Tongue (tissue), 1 donor: ENCODE measurements at regions not wholly inside any gene's neighbourhood (a gene's known extent, or its start where the extent isn't known, plus 50 kb on each side); places are given as distances from the start of the nearest gene placed in this dataset.
"Not testable (repeated sequence)": the region's sequence is repeated elsewhere in the genome, so short reads cannot be mapped to it uniquely, and the experiment has no call there.

Experiments used
- DNase-seq: peaks from one replicate; pipeline ENCODE4 v3.0.0-alpha.2; 2015

DNA sequence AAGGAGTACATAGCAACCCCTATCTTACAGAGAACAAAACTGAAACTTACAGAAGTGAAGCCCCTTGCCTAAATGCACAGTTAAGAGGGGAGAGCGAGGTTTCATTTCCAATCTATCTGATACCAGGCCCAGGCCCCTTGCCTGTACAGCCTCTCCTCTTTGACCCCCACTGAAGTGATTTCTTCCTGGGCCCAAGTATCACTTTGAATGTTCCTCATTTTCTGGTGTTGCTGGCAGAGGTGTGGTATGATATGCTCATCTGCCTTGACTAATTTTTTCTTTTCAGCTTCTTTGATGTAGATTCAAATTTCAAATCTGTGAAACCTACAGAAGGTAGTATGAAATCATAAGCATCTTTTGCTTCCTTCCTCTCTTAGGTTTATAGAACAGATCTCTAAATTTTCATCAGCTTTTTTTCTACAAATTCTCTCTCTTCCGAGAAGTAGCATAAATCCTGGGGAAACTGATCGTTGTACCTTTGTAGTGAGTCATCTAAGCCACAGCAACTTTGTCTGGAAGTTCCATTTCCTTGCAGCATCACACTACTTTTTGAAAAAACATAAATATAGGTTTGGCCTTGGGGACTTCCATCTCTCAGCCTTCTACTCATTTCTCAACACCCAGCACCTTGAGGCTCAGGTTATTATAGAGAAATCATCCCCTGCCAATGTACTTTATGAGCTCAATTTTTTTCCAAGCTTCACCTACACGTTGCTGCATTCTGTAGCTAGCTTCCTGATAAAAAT, 402.4 kb upstream of the PTGER4 start:
- DNase-seq: no peak

- no peak for DNase-seq
These were observed 403.2 kb upstream of the PTGER4 start for GRCh38 chr5:40276426-40277102.

DNA sequence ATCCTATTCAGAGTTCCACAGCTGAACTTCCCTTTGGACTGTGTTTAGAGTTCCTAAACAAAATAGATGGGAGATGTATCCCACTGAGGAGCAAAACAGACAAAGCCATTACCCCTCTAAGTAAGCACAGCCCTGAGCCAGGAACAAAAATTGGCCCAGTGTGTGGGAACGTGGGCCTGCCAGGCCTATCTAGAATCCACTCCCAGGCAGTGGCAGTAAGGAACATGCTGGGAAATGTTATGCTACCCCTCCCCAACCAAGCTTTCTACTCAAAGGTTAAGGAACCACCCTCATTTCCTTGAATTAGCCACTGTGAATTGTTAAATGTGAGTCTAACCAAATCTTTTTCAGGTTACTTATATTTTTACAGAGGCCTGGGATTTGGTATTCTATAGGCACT, 405.1 kb upstream of the PTGER4 start:
- DNase-seq: no peak

DNA sequence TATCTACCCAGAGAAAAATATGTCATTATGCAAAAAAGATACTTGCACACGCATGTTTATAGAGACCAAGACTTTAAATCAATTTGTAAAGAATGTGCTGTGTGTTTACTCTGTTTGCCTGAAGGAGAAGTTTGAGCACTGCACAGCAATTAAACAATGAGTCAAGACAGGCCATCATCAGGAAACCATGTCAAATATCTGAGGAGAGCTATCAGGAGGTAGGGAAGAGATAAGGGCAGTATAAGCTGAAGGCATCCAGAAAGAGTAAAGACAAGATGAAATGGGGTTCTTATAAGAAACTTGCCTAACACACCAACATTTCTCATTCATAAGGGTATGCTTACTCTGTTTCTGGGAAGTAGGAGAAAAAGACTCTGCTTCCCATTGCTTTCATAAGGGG, 405.8 kb upstream of the PTGER4 start:
- DNase-seq: no peak

DNA sequence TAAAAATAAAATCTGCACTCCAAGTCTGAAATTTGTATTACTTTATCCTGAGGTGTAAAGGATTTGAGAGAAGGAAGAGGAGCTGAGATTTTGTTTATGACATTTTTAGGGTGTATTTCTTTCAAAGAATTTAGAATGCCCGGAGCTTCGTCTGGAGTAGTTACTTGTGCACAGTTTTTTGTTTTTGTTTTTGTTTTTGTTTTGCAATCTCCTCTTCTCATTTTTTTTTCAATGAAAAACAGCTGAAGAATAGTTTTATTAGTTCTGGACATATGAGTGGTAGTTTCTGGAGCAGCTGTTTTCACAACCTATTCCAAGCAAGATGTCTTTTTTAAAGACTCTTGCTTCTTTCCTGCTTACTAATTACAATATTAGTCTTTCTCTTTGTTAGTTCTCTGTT, 408.2 kb upstream of the PTGER4 start:
- no peak for DNase-seq

GRCh38 chr5:40270274-40270845, 409.4 kb upstream of the PTGER4 start:
- DNase-seq: no peak

DNA sequence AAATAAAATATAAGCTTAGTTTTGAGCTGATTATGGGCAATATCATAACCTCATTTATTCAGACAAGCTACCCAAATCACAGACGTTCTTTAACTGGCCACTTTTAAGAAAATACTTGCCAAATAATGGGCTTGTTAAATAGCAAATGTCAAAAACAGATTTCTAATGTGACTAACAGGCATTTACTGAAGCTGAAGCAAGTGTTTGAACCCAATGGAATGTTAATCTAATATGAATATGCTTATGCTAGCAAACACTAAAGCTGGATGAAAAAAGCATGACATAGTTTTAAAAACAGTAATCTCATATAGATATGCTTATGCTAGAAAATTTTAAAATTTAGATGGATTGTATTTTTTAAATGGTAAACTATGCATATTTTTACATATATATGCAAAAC, 411.6 kb upstream of the PTGER4 start:
- DNase-seq: no peak

DNA sequence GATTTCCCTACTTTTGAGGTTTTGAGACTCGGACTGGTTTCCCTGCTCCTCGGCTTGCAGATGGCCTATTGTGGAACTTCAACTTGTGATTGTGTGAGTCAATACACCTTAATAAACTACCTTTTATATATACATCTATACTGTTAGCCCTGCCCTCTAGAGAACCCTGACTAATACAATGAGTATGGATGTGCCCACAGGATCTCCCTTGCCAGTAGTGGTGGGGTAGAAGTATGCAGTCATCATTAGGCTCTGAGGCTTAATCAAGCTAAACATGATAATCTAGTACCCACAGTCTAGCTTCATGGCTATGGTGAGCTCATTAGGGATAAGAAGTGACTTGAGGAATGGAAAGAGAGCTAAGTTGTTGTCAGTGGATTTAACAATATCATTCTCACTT, 412.8 kb upstream of the PTGER4 start:
- DNase-seq: no peak

DNA sequence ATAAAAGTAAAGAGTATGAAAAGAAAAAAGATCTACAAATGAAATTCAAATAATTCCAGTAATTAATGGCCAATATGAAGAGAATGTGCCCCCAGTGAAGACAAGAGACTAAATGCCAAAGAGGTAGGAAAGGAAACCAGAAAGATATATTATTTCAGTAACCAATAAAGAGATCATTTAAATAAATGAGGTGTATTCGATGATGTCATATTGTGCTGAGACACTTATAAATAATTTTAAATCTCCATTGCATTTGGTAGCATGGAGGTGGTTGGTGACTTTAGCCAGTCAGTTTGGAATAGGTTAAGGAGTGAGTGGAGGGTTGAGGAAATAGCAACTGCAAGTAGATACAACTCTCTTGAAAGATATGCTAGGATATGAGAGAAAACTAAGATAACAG, 417.7 kb upstream of the PTGER4 start:
- no peak for DNase-seq

DNA sequence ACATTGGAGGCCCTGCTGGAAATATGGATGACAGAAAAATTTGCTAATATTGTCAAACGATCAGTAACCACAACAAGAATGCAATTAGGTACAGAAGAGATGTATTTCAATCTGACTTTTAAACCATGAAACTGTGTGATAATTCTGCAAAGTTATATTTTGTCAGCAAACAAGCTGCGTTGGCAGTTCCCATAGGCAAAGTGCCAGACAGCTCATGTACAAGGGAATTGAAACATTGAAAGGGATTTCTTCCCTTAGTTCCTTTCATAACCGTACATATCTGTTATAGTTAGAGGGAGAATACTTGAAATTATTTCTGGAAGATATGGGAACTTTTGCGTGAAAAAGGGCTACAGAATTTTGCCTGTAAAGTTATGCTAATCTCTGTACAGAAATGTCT, 419.4 kb upstream of the PTGER4 start:
- DNase-seq: peak; percentile 53

GRCh38 chr5:40258222-40258621, 421.5 kb upstream of the PTGER4 start:
- DNase-seq: no peak

GRCh38 chr5:40240671-40241070, 439.0 kb upstream of the PTGER4 start:
- no peak for DNase-seq

GRCh38 chr5:40240111-40240510, 439.6 kb upstream of the PTGER4 start:
- no peak for DNase-seq

- DNase-seq: no peak
These were observed 441.5 kb upstream of the PTGER4 start for GRCh38 chr5:40238066-40238745.

DNA sequence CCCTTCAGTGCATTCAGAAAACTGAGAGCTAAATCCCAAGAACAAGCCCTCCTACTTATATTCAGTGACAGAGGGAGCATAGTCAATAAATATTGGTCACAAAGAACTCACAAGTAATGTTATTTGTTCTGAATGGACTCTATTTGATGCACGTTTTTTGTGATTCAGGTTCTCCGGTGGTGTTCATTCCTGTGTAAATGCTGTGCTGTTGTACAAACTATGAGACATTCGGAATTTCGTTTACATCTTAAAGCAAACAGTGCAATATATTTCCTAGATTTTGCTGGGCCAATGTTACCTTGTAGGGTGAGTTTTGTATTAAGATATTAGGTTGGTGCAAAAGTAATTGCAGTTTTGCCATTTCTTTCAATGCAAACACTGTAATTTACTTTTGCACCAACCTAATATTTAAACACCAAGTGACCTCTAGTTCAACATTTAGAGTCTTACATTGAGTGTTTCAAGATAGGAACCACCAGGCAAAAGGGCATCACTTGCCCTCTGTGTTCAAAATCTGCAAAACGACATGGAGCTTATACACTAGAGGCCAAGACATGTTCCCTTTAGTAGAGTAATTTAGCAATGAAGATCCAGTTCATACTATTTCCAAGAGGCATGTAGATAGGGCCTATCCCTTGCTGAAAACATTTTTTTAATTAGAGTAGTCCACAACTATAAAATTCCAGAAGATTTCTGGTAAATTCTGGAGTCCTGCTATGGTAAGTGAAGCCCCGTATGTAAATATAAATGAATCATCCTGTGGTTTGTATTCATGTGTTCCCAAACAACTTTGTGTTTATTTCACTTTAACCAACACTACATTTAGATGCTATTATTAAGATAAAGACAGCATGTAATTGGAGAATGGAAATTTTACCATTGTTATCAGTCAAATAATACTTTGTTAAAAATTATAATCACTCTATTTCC, 444.0 kb upstream of the PTGER4 start:
- no peak for DNase-seq

DNA sequence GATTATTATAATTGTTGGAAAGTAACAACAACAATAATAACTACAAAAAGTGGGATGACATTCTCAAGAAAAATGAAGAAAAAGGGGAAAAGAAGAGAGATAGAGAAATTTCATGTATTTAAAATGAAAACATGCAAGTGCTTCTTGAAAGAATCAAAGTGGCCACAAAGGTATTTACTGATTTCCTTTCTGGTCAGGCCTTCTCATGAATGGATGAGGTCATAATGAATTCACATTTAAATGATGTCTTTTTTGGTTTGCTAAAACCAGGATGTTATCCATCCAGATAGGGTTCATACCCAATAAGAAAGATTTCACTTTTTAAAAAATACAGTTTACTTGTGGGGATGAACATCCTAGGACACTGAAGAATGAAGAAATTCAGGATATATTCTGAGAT, 446.4 kb upstream of the PTGER4 start:
- no peak for DNase-seq

GRCh38 chr5:40227931-40228330, 451.8 kb upstream of the PTGER4 start:
- peak; percentile 50 for DNase-seq

DNA sequence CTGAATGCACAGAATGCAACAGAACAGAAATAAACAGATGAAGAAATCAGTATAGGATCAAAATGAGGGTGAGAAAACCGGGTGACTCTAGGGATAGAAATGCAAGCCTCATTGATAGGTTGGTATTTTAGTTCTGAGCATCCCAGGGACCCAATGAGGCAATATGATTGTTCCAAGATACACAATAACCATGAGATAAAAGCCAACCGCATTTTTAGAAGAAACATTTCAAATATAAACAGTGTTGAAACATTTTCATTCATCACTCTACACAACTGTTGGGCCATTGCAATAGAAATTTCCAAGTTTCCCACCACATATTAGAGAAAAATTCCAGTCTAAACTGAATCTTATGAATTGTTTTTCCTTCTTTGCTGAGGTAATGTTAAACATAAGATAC, 452.3 kb upstream of the PTGER4 start:
- no peak for DNase-seq

GRCh38 chr5:40226906-40227305, 452.8 kb upstream of the PTGER4 start:
- peak; percentile 50 for DNase-seq

- DNase-seq: not testable (repeated sequence)
These were observed 454.6 kb upstream of the PTGER4 start for GRCh38 chr5:40225147-40225546.

- no peak for DNase-seq
These were observed 455.3 kb upstream of the PTGER4 start for GRCh38 chr5:40224421-40224820.

DNA sequence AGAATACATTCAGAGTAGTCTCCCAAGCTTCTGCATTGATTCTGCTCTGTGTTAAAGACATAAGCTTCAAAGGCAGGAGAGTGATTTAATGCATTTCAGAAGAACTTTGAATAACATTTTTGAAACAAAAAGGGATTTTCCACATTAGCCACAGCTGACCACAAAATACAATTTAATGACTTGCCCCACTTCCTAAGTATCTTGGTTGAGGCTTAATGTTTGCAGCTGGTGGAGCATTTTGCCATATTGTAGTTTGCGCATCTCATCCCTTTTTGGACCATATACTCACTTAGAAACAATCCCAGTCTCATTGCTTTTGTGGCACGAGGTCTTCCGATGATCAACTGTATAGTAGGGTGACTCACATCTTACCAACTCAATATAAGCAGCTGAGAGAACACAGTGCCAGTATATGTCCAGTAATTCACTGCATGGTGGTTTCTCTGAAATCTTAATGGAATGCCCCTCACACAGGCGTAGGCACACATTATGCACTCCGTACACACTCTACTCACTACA, 455.8 kb upstream of the PTGER4 start:
- DNase-seq: peak; percentile 29
